Cardiac septum (tissue), 1 donor: ENCODE measurements at regions not wholly inside any gene's neighbourhood (a gene's known extent, or its start where the extent isn't known, plus 50 kb on each side); places are given as distances from the start of the nearest gene placed in this dataset.

Source experiments
- DNase-seq: peaks from one replicate; pipeline ENCODE4 v3.0.0-alpha.2; 2020; ENCODE audit warnings: low spot score
- intact Hi-C: fragments of 100-400 bp; cut with DNase I; formaldehyde crosslinking; loops from one replicate; pipeline ENCODE4 v1.14.0; 2022
- donor health status: DM: no; HTN: no; CAD: no.

DNA sequence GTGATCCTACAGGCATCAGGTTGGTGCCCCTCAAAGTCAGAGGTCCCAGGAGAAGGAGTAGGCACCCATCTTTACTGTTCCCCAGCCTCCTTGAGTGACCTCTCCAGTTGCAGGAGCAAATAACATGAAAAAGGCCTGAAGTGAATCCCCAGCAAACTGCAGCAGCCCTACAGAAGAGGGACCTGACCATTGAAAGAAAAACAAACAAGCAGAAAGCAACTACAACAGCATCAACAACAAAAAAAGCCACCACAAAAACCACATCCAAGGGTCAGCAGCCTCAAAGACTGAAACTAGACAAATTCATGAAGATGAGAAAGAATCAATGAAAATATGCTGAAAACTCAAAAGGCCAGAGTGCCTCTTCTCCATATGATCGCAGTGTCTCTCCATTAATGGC is 128.7 kb downstream of the ANKRD50 start:
- intact Hi-C loops: no loop called here
- DNase-seq: no peak

DNA sequence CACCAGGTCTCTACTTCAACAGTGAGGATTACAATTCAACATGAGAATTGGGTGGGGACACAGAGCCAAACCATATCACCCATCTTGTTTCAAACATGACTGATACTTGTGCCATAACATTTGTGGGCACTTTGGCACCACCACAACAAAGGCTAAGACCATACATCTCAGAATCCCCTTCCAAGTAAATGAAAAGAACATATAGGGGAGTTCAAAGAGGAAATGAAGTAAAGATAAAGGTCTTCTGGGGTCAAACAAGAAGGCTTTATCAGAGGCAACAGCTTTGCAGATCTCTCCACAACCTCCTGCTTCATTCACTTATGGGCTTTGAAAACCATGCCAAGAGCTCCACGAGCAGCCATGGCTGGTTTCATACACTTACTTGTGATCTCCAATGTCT is 122.7 kb downstream of the ANKRD50 start:
- no peak for DNase-seq
- intact Hi-C loops: no loop called here

GRCh38 chr4:124590480-124590879 is 122.1 kb downstream of the ANKRD50 start:
- intact Hi-C loops: no loop called here
- no peak for DNase-seq

DNA sequence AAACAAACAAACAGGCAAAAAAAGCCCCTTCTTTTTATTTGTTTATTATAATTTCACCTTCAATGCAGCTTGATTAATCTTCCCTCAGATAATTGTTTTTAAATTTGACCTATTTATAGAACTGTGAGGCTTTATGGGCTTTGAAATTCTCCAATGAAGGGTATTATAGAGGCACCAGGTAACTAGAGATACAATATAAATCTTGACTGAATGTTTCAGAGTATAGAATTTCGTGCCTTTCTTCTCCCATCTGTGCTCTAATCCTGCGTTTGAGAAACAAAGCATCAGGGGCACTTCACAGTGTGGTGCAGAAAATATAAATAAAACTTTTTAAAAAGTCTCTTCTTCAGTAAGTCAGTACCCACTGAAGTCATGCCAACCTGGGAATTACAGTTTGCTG is 120.9 kb downstream of the ANKRD50 start:
- no peak for DNase-seq
- intact Hi-C loops: no loop called here

- no peak for DNase-seq
- intact Hi-C loops: no loop called here
These were observed 119.0 kb downstream of the ANKRD50 start for GRCh38 chr4:124593494-124593893.

- intact Hi-C loops: no loop called here
- no peak for DNase-seq
These were observed 117.6 kb downstream of the ANKRD50 start for GRCh38 chr4:124594945-124595344.

DNA sequence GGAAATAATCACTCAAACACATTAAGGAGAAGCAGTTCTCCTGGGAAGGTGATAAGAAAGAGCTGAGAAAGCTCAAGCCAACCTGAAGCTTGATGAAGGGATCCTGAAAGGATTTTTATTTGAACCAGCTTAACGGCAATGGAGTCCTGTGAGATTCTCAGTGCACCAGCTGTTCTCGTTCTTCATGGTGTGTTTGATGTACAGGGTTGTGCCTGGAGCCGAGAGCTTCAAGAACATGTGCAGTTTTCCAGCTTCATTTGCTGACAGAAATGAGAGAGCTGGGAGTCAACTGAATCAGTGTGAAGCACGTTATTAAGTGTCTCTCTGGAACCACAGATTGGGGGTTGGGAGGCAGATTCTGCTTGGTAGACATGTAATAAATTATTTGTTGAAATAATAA is 115.7 kb downstream of the ANKRD50 start:
- intact Hi-C loops: no loop called here
- DNase-seq: no peak

- intact Hi-C loops: no loop called here
- no peak for DNase-seq
These were observed 102.3 kb downstream of the ANKRD50 start for GRCh38 chr4:124610211-124610610.
